HepG2 (cell line): ENCODE measurements at regions not wholly inside any gene's neighbourhood (a gene's known extent, or its start where the extent isn't known, plus 50 kb on each side); places are given as distances from the start of the nearest gene placed in this dataset.

Experiments
- ARID3A ChIP-seq: IDR thresholded peaks from 2 replicates; pipeline ENCODE4 v1.6.1; 2012; ENCODE audit warnings: low read depth, low read length, improper control_type of control experiment
- ATAD3A ChIP-seq: sonication (generic); formaldehyde crosslinking; IDR thresholded peaks from 2 replicates; pipeline ENCODE4 v1.4.0; 2020; ENCODE audit warnings: missing genetic modification reagents
- CCDC6 ChIP-seq: sonication (generic); formaldehyde crosslinking; IDR thresholded peaks from 2 replicates; pipeline ENCODE4 v1.8.1; 2022; ENCODE audit warnings: mild to moderate bottlenecking, missing genetic modification reagents, moderate library complexity
- GATAD1 ChIP-seq: IDR thresholded peaks from 2 replicates; pipeline ENCODE4 v1.6.1; 2016; ENCODE audit warnings: missing genetic modification reagents, missing compliant biosample characterization
- GMEB2 ChIP-seq: IDR thresholded peaks from 2 replicates; pipeline ENCODE4 v1.6.1; 2016; ENCODE audit warnings: missing biosample characterization, missing genetic modification reagents, low read depth
- KDM4B ChIP-seq: sonication (generic); formaldehyde crosslinking; IDR thresholded peaks from 2 replicates; pipeline ENCODE4 v1.4.0; 2020; ENCODE audit warnings: missing genetic modification reagents
- KDM6A ChIP-seq: IDR thresholded peaks from 2 replicates; pipeline ENCODE4 v1.6.1; 2016; ENCODE audit warnings: low read depth
- MLX ChIP-seq: IDR thresholded peaks from 2 replicates; pipeline ENCODE4 v1.6.1; 2016
- NFYB ChIP-seq: sonication (generic); formaldehyde crosslinking; IDR thresholded peaks from 2 replicates; pipeline ENCODE4 v1.4.0; 2020; ENCODE audit warnings: missing genetic modification reagents
- RERE ChIP-seq: IDR thresholded peaks from 2 replicates; pipeline ENCODE4 v1.6.1; 2016; ENCODE audit warnings: low read depth, missing genetic modification reagents, missing compliant biosample characterization
- SNAPC5 ChIP-seq: sonication (generic); formaldehyde crosslinking; IDR thresholded peaks from 2 replicates; pipeline ENCODE4 v1.8.1; 2023; ENCODE audit warnings: mild to moderate bottlenecking, missing genetic modification reagents, borderline replicate concordance
- TSC22D2 ChIP-seq: sonication (generic); formaldehyde crosslinking; IDR thresholded peaks from 2 replicates; pipeline ENCODE4 v1.5.1; 2020; ENCODE audit warnings: missing genetic modification reagents, mild to moderate bottlenecking, borderline replicate concordance
- ZFP91 ChIP-seq: sonication (generic); formaldehyde crosslinking; IDR thresholded peaks from 2 replicates; pipeline ENCODE4 v1.9.0; 2022; ENCODE audit warnings: missing genetic modification reagents, mild to moderate bottlenecking, borderline replicate concordance
- ZGPAT ChIP-seq: IDR thresholded peaks from 2 replicates; pipeline ENCODE4 v1.6.1; 2016; ENCODE audit warnings: mild to moderate bottlenecking
- ZNF253 ChIP-seq: sonication (generic); formaldehyde crosslinking; IDR thresholded peaks from 2 replicates; pipeline ENCODE4 v1.8.0; 2022; ENCODE audit warnings: mild to moderate bottlenecking, missing genetic modification reagents, borderline replicate concordance
- ZNF772 ChIP-seq: sonication (generic); formaldehyde crosslinking; IDR thresholded peaks from 2 replicates; pipeline ENCODE4 v1.5.0; 2020; ENCODE audit warnings: mild to moderate bottlenecking, missing genetic modification reagents

DNA sequence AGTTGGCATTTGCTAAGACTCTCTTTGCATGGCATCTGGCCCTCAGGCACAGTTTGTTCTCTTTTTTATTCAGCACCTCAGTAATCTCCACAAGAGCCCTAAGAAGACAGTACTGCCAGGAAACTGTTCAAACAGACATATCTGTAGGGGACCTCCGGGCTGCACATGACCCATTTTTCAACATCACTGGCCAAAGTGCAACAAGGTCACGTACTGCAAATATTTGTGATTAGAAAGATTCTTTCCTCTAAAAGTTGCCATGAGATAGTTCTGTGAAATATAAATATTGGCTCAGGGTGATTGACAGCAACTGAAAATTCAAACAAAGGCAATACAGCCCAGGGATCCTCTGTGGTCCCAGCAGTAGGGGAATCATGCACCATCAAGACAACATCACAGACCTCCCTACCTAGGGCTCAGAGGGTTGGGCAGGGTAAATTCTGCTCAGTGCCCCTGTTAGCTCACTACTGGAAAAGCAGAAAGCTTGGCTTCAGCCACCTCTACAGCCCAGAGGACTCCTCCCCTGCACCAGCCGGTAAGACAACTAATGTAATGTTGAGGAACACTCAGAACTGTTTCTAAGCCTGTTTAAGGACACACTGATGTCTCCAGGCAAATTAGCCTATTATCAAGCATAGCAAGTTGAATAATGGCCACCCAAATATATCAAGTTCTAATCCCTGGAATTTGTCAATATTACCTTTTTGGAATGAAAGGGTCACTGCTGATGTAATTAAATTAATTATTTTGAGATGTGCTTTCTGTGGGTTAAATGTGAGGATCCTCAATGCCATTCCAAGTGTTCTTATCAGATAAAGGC, 117.4 kb upstream of the LPP start (continued):
- TF ChIP-seq RERE (CRISPR knock-in tag) (peak; percentile 100), NFYB (CRISPR knock-in tag) (no peak), GMEB2 (CRISPR knock-in tag) (no peak), TSC22D2 (0 out of 2 replicates have a peak, but pooled peaks have one; percentile 65), ZNF253 (no peak), ZNF772 (CRISPR knock-in tag) (peak; percentile 88), GATAD1 (peak; percentile 41; the same call in 1 of the 2 replicates), CCDC6 (CRISPR knock-in tag) (peak; percentile 83), KDM4B (CRISPR knock-in tag) (peak; percentile 85; the same call in 1 of the 2 replicates), MLX (CRISPR knock-in tag) (peak; percentile 98), SNAPC5 (peak; percentile 77; the same call in 1 of the 2 replicates), ATAD3A (CRISPR knock-in tag) (no peak), ARID3A (peak; percentile 96), ZFP91 (CRISPR knock-in tag) (0 out of 2 replicates have a peak, but pooled peaks have one; percentile 40), KDM6A (CRISPR knock-in tag) (peak; percentile 80), ZGPAT (peak; percentile 99)
